Astrocyte of the spinal cord (primary cell): ENCODE measurements at regions not wholly inside any gene's neighbourhood (a gene's known extent, or its start where the extent isn't known, plus 50 kb on each side); places are given as distances from the start of the nearest gene placed in this dataset.

ENCODE experiments used
- DNase-seq: peaks from one replicate; pipeline ENCODE4 v3.0.0; 2011; ENCODE audit warnings: low read depth, low spot score
- H3K4me3 ChIP-seq: 2 replicates; pipeline ENCODE4 v1.5.1; 2011; ENCODE audit warnings: low read depth, mild to moderate bottlenecking, low read length, moderate library complexity
- CTCF ChIP-seq: IDR thresholded peaks from 2 replicates; pipeline ENCODE4 v1.5.1; 2012; ENCODE audit warnings: low read depth, mild to moderate bottlenecking, low read length, inconsistent platforms
- in situ Hi-C: cut with HindIII; loops from 2 replicates; pipeline ENCODE4 v1.10.0; 2017; ENCODE audit warnings: low sequenced_read_pairs

GRCh38 chr10:23869996-23870395, 338.9 kb upstream of the KIAA1217 start:
- TF ChIP-seq CTCF: no peak
- H3K4me3 ChIP-seq: no peak overlapping the region
- no peak for DNase-seq
- in situ Hi-C loops: no loop called here

GRCh38 chr10:23870651-23871610, 338.0 kb upstream of the KIAA1217 start:
- H3K4me3 ChIP-seq: no peak overlapping the region
- TF ChIP-seq CTCF: no peak
- in situ Hi-C loops: no loop called here
- DNase-seq: no peak

GRCh38 chr10:23872290-23872689, 336.6 kb upstream of the KIAA1217 start:
- DNase-seq: no peak
- in situ Hi-C loops: no loop called here
- no peak for TF ChIP-seq CTCF
- no peak overlapping the region for H3K4me3 ChIP-seq

GRCh38 chr10:23877791-23878320, 331.1 kb upstream of the KIAA1217 start:
- no peak for DNase-seq
- TF ChIP-seq CTCF: no peak
- in situ Hi-C loops: no loop called here
- H3K4me3 ChIP-seq: no peak overlapping the region

GRCh38 chr10:23884670-23885069, 324.3 kb upstream of the KIAA1217 start:
- TF ChIP-seq CTCF: no peak
- in situ Hi-C loops: no loop called here
- H3K4me3 ChIP-seq: no peak overlapping the region
- no peak for DNase-seq

- TF ChIP-seq CTCF: no peak
- H3K4me3 ChIP-seq: no peak overlapping the region
- in situ Hi-C loops: no loop called here
- no peak for DNase-seq
Observed at GRCh38 chr10:23885853-23886252, 323.1 kb upstream of the KIAA1217 start.
